GM18517 (cell line): ENCODE measurements at regions not wholly inside any gene's neighbourhood (a gene's known extent, or its start where the extent isn't known, plus 50 kb on each side); places are given as distances from the start of the nearest gene placed in this dataset.

Source experiments
- ATAC-seq: cut with Tn5 transposase; IDR thresholded peaks from one replicate; pipeline ENCODE4 v1.9.1; 2021; ENCODE audit warnings: mild to moderate bottlenecking, moderate library complexity; ENCODE audit not compliant: unreplicated experiment

DNA sequence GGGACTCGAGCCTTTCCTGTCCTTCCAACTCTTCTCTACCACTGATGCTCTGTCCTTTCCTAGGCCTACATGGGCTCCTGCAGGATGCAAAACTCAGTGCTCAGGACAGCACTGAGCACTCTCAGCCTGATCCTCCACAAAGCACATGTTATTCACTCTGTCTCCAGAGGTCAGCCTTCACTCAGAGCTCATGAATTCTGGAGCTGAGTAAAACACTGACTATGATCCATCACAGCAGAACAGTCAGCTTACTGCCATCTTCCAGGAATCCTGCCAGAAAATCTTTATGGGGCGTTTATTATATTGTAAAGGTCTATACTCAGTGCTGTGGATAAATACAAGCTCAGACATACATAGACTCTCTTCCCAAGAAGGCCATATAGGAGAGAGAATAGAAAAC lies 121.5 kb upstream of the CPEB2 start:
- no peak for ATAC-seq

GRCh38 chr4:14883166-14883565 lies 119.1 kb upstream of the CPEB2 start:
- no peak for ATAC-seq

GRCh38 chr4:14883661-14884060 lies 118.6 kb upstream of the CPEB2 start:
- no peak for ATAC-seq

DNA sequence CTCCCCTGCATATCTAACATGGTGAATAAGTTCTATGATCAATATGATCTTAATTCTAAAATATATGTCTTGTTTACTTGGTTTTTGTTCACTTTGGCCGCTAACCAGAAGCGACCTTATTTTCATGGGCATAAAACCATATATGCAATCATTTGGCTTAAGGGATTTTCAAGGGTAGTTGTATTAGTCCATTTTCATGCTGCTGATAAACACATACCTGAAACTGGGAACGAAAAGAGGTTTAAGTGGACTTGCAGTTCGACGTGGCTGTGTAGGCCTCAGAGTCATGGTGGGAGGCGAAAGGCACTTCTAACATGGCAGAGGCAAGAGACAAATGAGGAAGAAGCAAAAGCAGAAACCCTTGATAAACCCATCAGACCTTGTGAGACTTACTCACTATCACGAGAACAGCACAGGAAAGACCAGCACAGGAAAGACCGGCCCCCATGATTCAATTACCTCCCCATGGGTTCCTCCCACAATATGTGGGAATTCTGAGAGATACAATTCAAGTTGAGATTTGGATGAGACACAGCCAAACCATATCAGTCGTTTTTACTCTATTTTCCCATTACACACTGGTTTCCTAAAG lies 114.3 kb upstream of the CPEB2 start:
- no peak for ATAC-seq

- ATAC-seq: no peak
Measured at GRCh38 chr4:14888790-14889572, 113.3 kb upstream of the CPEB2 start.

GRCh38 chr4:14892563-14892962 lies 109.7 kb upstream of the CPEB2 start:
- ATAC-seq: no peak

- ATAC-seq: no peak
Measured at GRCh38 chr4:14893713-14894112, 108.6 kb upstream of the CPEB2 start.

DNA sequence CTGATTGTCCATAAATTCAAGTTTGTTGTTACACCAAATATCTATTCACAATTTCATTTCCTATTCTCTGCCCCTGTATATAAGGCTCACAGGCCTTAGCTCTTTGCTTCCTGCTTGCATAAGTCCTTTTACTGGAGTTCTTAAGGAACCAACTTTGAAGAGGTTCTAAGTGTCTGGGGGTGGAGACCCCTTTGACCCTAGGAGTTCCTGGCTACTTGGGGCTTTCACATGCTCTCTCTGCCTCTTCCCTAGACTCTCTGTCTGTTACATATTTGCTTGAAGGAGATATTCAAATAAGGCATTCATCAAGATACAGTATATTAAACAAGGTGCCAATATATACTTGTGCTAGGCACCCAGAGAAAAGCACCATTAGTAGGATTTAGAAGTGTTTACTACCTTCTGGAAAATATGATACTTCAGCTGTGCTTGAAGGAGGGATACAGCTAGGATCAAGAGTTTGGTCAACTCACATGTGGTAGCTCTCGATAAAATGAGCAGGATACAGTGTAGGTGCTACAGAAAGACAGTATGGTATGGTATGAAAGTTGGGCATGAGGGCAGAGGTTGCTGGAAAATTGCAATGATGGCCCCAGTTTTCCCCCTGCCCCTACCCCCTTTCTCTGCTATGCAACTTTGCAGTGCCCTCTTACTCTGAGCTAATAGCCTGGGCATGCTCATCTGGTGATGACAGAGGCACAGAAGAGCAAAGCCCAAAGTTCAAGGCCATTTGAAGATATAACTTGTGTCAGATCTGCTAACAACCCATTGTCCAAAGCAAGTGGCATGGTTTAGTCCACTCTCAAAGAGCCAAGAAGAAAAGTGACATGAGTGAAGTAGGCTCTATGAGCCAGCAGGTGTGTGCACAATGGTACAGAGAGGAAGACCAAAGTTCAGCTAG lies 107.6 kb upstream of the CPEB2 start:
- ATAC-seq: no peak

DNA sequence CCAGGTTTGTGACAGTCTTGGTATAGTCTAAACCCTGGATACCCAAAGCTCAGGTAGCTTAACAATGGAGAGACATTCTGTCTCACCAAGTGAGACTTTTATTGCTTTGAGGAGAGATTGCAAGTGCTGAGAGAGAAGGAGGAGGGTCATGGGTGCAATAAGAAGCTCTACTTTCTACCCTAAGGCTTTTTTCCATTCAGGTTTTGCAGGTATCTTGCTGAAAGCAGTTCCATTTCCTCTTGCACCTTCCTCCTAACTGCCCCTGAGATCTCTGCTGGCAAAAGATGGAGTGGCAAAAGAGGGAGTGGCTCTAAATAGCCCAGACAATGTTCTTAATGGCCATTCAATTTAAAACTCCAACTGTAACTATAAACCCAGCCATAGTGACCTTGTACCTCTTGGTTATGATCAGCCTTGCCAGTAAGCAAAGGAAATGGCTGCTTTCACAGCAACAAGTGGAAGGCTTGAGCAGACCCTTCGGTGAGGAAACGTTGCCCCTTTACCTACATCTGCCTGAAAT lies 105.6 kb upstream of the CPEB2 start:
- ATAC-seq: no peak

GRCh38 chr4:14897217-14897616 lies 105.1 kb upstream of the CPEB2 start:
- ATAC-seq: no peak

DNA sequence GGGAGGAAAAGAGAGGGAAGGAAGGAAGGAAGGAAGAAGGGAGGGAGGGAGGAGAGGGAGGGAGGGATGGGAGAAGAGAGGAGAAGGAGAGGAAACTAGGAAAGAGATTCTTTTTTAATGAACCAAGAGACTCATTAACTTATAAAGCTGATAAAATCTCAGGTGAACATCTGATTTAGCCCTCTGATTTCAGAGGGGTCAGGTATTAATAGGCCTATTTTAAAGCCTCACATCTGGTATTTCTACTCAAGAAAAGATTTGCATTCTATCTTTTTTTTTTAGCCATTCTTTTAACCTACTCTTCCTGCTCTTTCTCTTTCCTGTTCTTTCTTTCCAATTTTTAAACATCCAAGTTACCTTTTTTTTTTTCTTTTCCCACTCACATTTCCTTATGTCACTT lies 103.3 kb upstream of the CPEB2 start:
- no peak for ATAC-seq

DNA sequence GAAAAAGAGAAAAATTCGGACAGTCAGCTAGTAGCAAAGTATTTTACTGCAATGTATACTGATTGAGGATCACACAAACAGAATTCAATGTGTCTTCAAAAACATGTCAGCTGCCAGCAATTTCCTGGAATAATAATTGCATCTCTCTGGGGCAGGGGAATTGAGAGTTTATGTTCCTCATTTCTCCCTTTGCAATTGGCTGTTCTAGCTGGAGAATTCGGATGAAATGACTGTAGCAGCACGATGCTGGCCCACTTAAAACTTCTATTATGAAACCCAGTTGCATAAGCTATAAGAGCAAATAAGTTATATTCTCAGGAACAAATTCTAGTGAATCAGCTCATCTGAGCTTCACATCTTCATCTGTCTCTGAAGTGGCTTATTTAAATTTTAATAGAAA lies 99.9 kb upstream of the CPEB2 start:
- no peak for ATAC-seq

- no peak for ATAC-seq
Measured at GRCh38 chr4:14903321-14903720, 99.0 kb upstream of the CPEB2 start.

DNA sequence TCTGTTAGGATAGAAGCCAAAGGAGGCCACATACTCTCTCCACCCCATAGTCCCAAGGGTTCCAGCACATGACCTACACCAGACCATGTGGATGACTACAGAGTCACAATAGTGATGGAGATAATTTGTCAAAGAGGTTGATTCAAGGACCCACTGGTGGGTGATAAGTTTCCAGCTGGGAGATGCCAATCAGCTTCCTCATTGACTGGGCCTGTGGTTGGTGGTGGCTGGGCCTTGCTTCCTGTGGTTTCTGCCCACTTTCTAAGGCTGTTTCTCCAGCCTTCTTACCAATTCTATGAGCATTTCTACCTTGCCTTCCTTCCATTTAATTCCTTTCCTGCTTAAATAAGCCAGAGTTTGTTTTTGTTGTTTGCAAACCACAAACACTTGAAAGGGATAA lies 95.5 kb upstream of the CPEB2 start:
- no peak for ATAC-seq

DNA sequence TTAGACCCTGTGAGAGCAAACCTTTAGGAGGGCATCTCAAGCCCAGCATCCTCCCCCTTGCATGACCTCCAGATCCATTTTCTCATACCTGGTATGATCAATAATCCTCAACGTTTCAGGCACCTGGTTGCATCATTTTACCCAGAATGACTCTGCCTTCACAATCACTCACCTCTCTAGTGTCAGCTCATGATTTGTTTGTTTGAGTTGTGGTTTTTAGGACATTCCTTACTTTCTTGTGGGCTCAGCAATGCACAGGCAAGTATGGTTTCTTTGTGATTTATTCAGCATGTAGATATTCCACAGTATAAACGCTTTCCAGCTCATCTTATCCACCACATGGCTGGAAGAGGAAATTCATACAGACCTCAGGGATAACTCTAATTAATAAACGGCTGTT lies 93.6 kb upstream of the CPEB2 start:
- ATAC-seq: no peak

- ATAC-seq: no peak
Measured at GRCh38 chr4:14910411-14910810, 91.9 kb upstream of the CPEB2 start.

DNA sequence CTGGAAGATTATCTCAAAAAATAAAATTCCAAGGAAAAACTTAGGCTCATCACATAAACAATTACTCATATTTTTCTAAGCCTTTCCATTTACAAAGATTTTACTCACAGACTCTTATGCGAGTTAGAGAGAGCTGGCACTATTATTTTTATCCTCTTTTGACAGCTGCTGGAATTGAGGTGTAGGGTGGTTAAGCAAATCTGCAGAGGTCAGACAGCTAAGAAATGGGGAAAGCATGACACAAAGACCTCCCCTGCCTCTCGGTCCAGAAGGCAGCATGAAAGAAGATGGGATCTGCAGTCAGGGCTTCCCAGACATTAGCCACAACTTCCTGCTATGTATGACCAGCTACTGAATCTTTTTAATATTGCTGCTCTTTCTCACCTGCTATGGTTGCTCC lies 89.9 kb upstream of the CPEB2 start:
- ATAC-seq: no peak

DNA sequence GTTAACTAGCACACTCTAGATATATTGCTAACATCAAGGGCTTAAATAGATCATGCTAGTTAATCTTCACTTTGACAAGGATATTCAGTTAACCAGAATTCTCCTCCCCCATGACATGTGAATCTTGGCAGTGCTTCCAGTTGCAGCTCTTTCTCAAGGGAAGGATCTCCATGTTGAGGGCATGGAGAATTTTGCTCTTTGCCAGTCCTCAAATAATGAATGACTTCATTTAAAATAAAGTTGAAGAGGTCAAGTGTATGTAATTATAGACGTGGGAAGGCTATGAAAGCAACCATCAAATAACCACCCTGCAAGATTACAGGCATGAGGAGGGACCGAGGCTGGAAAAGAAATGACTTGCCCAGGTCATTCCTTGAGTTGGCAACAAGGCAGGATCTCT lies 87.3 kb upstream of the CPEB2 start:
- ATAC-seq: no peak

GRCh38 chr4:14916554-14917297 lies 85.6 kb upstream of the CPEB2 start:
- peak; percentile 46 for ATAC-seq

GRCh38 chr4:14917298-14917633 lies 85.0 kb upstream of the CPEB2 start:
- ATAC-seq: no peak

DNA sequence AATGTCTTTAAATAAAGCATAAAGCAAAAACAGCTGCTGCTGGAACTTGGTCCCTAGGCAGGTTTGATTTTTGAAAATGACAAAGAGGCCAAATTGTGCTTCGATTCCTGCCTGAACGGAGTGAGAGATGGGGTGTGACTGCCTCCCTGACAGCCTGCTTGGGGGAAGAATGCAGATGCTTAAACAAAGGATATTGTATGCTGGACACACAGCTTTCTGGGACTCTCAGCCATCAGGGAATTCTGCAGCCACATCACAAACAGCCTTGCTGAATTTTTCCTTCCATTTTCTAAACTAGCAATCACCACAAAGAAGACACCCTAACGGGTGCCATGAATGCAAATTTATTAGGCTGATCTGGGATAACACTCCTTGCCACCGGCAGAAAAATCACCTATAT lies 83.9 kb upstream of the CPEB2 start:
- no peak for ATAC-seq
